ENCODE measurements at regions not wholly inside any gene's neighbourhood (a gene's known extent, or its start where the extent isn't known, plus 50 kb on each side); places are given as distances from the start of the nearest gene placed in this dataset.

DNA sequence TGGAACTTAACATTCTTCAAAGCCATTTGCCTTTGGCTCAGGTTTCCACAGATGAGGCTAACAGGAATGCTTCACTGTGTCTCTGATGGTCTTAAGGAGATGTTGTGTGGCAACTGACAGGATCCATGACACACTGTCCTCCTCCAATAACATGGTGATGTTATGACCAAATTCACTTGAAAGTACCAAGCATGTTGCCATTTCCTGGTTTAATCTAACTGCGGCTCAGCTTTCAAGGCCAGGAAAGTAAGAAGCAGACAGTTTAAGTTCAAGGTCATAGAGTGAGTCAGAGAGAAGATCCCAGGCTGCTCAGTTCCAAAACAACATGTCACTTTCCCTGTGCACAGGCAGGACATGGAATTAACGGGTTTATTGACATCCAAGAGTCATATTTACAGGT is 513.6 kb downstream of the STK39 start:
- intact Hi-C loops (cut with DNase I, micrococcal nuclease) = no loop called here
- Mint-ChIP-seq H3K27me3 (no peaks in the 10 kb centered on the region), H3K9me3 (no peaks in the 10 kb centered on the region), H3K4me3 (no peak overlapping the region), H3K27ac (no peak overlapping the region), H3K36me3 (ENCODE audit: low read depth) (no peaks in the 10 kb centered on the region), H3K4me1 (ENCODE audit: low read depth) (no peaks in the 10 kb centered on the region)
- DNase-seq (no peak), ATAC-seq (ENCODE audit: poor library complexity) (no peak)
- no peak overlapping the region for H3K4me3 ChIP-seq (ENCODE audit: low read length)
- CTCF ChIA-PET = no interaction called here
- POLR2A ChIA-PET = no interaction called here
- no peak overlapping the region for H3K27ac ChIP-seq (ENCODE audit: low read depth in 1 of 2, low read length in 2 of 2)
- no peaks in the 10 kb centered on the region for H3K27me3 ChIP-seq (ENCODE audit: control insufficient read depth in 1 of 2, insufficient read depth in 2 of 2, low read length in 2 of 2)
- H3K4me1 ChIP-seq (ENCODE audit: insufficient read depth, low read length) = no peaks in the 10 kb centered on the region
- no peaks in the 10 kb centered on the region for H3K9me3 ChIP-seq (ENCODE audit: control insufficient read depth in 1 of 2, insufficient read depth in 1 of 2, low read length in 2 of 2)
- TF ChIP-seq, protein P1, sequence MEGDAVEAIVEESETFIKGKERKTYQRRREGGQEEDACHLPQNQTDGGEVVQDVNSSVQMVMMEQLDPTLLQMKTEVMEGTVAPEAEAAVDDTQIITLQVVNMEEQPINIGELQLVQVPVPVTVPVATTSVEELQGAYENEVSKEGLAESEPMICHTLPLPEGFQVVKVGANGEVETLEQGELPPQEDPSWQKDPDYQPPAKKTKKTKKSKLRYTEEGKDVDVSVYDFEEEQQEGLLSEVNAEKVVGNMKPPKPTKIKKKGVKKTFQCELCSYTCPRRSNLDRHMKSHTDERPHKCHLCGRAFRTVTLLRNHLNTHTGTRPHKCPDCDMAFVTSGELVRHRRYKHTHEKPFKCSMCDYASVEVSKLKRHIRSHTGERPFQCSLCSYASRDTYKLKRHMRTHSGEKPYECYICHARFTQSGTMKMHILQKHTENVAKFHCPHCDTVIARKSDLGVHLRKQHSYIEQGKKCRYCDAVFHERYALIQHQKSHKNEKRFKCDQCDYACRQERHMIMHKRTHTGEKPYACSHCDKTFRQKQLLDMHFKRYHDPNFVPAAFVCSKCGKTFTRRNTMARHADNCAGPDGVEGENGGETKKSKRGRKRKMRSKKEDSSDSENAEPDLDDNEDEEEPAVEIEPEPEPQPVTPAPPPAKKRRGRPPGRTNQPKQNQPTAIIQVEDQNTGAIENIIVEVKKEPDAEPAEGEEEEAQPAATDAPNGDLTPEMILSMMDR (IDR thresholded peaks at IDR 0.05) = no peak
- H3K36me3 ChIP-seq (ENCODE audit: insufficient read depth, low read length) = no peaks in the 10 kb centered on the region

DNA sequence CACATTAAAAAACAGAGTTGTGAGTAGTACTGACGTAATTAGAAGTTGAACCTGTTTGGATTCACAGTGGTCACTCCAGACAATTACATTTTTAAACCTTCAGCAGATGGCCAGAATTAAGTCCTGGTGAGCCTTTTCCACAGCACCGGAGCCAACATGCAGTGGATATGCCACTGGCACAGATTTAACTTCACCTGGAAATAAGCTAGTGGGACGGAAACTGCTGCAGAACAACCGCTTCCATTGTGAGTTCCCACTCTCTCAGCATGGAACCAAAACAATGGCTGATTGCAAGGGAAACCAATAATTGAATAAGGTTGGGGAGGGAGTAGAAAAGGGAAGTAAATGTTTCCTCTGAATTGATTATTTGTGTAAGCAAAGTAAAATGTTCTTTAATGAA is 515.1 kb downstream of the STK39 start:
- ATAC-seq (ENCODE audit: poor library complexity) (no peak), DNase-seq (no peak)
- CTCF ChIA-PET = no interaction called here
- H3K27ac ChIP-seq (ENCODE audit: low read depth in 1 of 2, low read length in 2 of 2) = no peak overlapping the region
- no peaks in the 10 kb centered on the region for H3K4me1 ChIP-seq (ENCODE audit: insufficient read depth, low read length)
- H3K9me3 Mint-ChIP-seq = no peaks in the 10 kb centered on the region
- no peaks in the 10 kb centered on the region for H3K27me3 Mint-ChIP-seq
- H3K27me3 ChIP-seq (ENCODE audit: control insufficient read depth in 1 of 2, insufficient read depth in 2 of 2, low read length in 2 of 2) = no peaks in the 10 kb centered on the region
- no peak overlapping the region for H3K27ac Mint-ChIP-seq
- H3K4me1 Mint-ChIP-seq (ENCODE audit: low read depth) = no peaks in the 10 kb centered on the region
- no peaks in the 10 kb centered on the region for H3K36me3 ChIP-seq (ENCODE audit: insufficient read depth, low read length)
- intact Hi-C loops (cut with DNase I, micrococcal nuclease) = no loop called here
- TF ChIP-seq, protein P1 (IDR thresholded peaks at IDR 0.05) = no peak
- H3K36me3 Mint-ChIP-seq (ENCODE audit: low read depth) = no peaks in the 10 kb centered on the region
- no peak overlapping the region for H3K4me3 ChIP-seq (ENCODE audit: low read length)
- no peaks in the 10 kb centered on the region for H3K9me3 ChIP-seq (ENCODE audit: control insufficient read depth in 1 of 2, insufficient read depth in 1 of 2, low read length in 2 of 2)
- no peak overlapping the region for H3K4me3 Mint-ChIP-seq
- POLR2A ChIA-PET = no interaction called here

DNA sequence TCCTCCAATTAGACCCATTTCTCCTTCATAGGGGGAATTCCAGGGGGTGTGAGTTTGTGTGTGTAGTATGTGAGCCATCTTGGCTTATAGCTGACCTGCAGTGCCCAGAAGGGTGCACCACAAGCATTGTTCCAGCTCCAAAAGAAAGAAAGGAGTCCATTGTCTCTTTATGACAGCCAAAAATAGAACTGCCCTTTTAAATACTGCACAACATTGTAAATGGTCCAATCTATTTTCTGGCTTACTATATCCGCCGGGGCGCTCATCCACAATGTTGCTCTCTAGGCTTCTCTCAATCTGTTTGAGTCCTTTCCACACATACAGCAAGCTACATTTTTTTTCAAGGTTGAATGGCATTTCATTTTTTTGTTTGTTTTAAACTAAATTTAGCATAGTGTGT is 517.5 kb downstream of the STK39 start:
- no peak for DNase-seq
- Mint-ChIP-seq H3K27ac (no peak overlapping the region), H3K4me3 (no peak overlapping the region), H3K36me3 (ENCODE audit: low read depth) (no peaks in the 10 kb centered on the region), H3K27me3 (no peaks in the 10 kb centered on the region), H3K4me1 (ENCODE audit: low read depth) (no peaks in the 10 kb centered on the region), H3K9me3 (no peaks in the 10 kb centered on the region)
- intact Hi-C loops (cut with DNase I, micrococcal nuclease) = no loop called here
- H3K9me3 ChIP-seq (ENCODE audit: control insufficient read depth in 1 of 2, insufficient read depth in 1 of 2, low read length in 2 of 2) = no peaks in the 10 kb centered on the region
- H3K4me3 ChIP-seq (ENCODE audit: low read length) = no peak overlapping the region
- no peak for ATAC-seq (ENCODE audit: poor library complexity)
- H3K36me3 ChIP-seq (ENCODE audit: insufficient read depth, low read length) = no peaks in the 10 kb centered on the region
- no peaks in the 10 kb centered on the region for H3K27me3 ChIP-seq (ENCODE audit: control insufficient read depth in 1 of 2, insufficient read depth in 2 of 2, low read length in 2 of 2)
- CTCF ChIA-PET = no interaction called here
- POLR2A ChIA-PET = no interaction called here
- TF ChIP-seq, protein P1 (IDR thresholded peaks at IDR 0.05) = no peak
- H3K4me1 ChIP-seq (ENCODE audit: insufficient read depth, low read length) = no peaks in the 10 kb centered on the region
- H3K27ac ChIP-seq (ENCODE audit: low read depth in 1 of 2, low read length in 2 of 2) = no peak overlapping the region

All from CD4-positive, alpha-beta T cell (primary cell).